Panc1 (cell line): ENCODE measurements at regions not wholly inside any gene's neighbourhood (a gene's known extent, or its start where the extent isn't known, plus 50 kb on each side); places are given as distances from the start of the nearest gene placed in this dataset.

ENCODE experiments used
- ATAC-seq: fragments of 200-7000 bp; cut with Tn5 transposase; 2 replicates; pipeline ENCODE4 v1.9.1; 2020; ENCODE audit warnings: mild to moderate bottlenecking, moderate library complexity
- BruUV-seq: library from RNA; stranded (reverse); fragments of 400-500 nt; replicated peaks from 2 replicates; lab custom pipeline; 2021; lab: Mats Ljungman, UMichigan
- CTCF ChIA-PET: fragments of 300-600 bp; sonication (Branson Sonifier 250); formaldehyde crosslinking; loops from one replicate; lab custom pipeline; 2022; ENCODE audit warnings: antibody characterized with exemption; lab: Charles Lee
- POLR2A ChIA-PET: fragments of 300-600 bp; sonication (Branson Sonifier 250); formaldehyde crosslinking; loops from one replicate; lab custom pipeline; 2022; ENCODE audit warnings: antibody characterized with exemption; lab: Charles Lee
- DNase-seq: peaks from one replicate; pipeline ENCODE4 v3.0.0-alpha.2; 2010; ENCODE audit warnings: low read depth, low spot score
- H3K27ac ChIP-seq: 2 replicates; pipeline ENCODE4 v1.5.1; 2011; ENCODE audit warnings: mild to moderate bottlenecking, low read length, inconsistent platforms
- H3K27me3 ChIP-seq: fragments of 200-500 bp; sonication (Bioruptor generic); 2 replicates; pipeline ENCODE4 v1.6.0; 2014; ENCODE audit warnings: low read length, inconsistent platforms; ENCODE audit not compliant: control insufficient read depth, insufficient read depth
- H3K36me3 ChIP-seq: fragments of 200-500 bp; sonication (Bioruptor generic); 2 replicates; pipeline ENCODE4 v1.5.1; 2014; ENCODE audit warnings: inconsistent platforms, mild to moderate bottlenecking, low read length, moderate library complexity; ENCODE audit not compliant: control insufficient read depth, insufficient read depth
- H3K4me1 ChIP-seq: 2 replicates; pipeline ENCODE4 v1.5.1; 2011; ENCODE audit warnings: inconsistent platforms, mild to moderate bottlenecking, low read length, moderate library complexity; ENCODE audit not compliant: control insufficient read depth, insufficient read depth
- H3K4me3 ChIP-seq, 2 experiments: 2 replicates each; pipeline ENCODE4 v1.5.1; 2011 to 2012; ENCODE audit warnings: low read depth in 2 of 2, low read length in 2 of 2, mild to moderate bottlenecking in 2 of 2, inconsistent platforms in 1 of 2, moderate library complexity in 1 of 2
- H3K9me3 ChIP-seq: fragments of 200-500 bp; sonication (Bioruptor generic); 2 replicates; pipeline ENCODE4 v1.5.1; 2014; ENCODE audit warnings: low read depth, mild to moderate bottlenecking, inconsistent platforms, low read length, moderate library complexity; ENCODE audit not compliant: control insufficient read depth, insufficient read depth
- POLR2AphosphoS5 ChIP-seq: IDR thresholded peaks from 2 replicates; pipeline ENCODE4 v1.6.1; 2012; ENCODE audit warnings: mild to moderate bottlenecking, low read depth, low read length, moderate library complexity
- SIN3A ChIP-seq: IDR thresholded peaks from 2 replicates; pipeline ENCODE4 v1.6.1; 2012; ENCODE audit warnings: low read depth, mild to moderate bottlenecking, low read length, moderate library complexity, borderline replicate concordance; ENCODE audit not compliant: insufficient read depth
- TCF7L2 ChIP-seq: IDR thresholded peaks from 2 replicates; pipeline ENCODE4 v1.6.1; 2011; ENCODE audit warnings: mild to moderate bottlenecking, low read depth, low read length, inconsistent platforms
- in situ Hi-C: cut with HindIII; loops from 2 replicates; pipeline ENCODE4 v1.10.0; 2016; ENCODE audit warnings: low sequenced_read_pairs, low pct_unique_long_range_greater_than_20kb
- intact Hi-C: fragments of 100-400 bp; cut with micrococcal nuclease; formaldehyde crosslinking; loops from one replicate; pipeline ENCODE4 v1.10.0; 2022; ENCODE audit not compliant: unreplicated experiment
- TF ChIP-seq, protein P1 (sequence below), 2 experiments: IDR thresholded peaks; 2 replicates each; pipeline ENCODE4 v1.6.1; 2011 to 2012; ENCODE audit warnings: low read depth in 2 of 2, control low read depth in 1 of 2, low read length in 1 of 2, mild to moderate bottlenecking in 1 of 2, moderate library complexity in 1 of 2; ENCODE audit not compliant: insufficient read depth in 1 of 2
- TF ChIP-seq, protein P2 (sequence below): fragments of 450-650 bp; IDR thresholded peaks from 2 replicates; pipeline ENCODE4 v1.5.1; 2017; ENCODE audit warnings: mild to moderate bottlenecking

DNA sequence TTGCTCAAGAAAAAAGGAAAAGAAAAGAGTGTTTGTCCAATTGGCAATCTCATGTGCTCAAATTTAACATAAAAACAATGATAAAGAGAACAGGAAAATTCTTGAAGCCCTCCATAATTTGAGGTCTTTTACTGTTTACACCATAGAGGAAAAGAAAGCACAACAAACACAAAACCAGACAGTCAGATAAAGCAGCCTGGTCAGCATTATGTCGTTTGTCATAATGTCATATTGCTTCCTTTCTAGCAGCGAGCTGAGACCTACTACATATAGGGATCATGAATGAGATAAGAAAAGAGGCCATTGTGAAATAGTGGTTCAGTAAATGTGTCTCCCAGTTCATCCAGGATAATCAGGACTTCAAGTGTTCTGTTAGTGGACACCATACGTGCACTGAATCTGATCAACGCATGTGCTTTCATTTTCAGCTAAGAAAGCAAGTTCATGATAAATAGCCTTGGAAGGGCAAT, 64.7 kb upstream of the SELENOP start:
- in situ Hi-C loops (no loop called here), intact Hi-C loops (no loop called here)
- DNase-seq (no peak), ATAC-seq (no peak)
- POLR2A ChIA-PET, result interaction anchor here (0.6 kb wide), 1 partner anchor 69 kb away, joined by 4 read pairs; no protein-coding TSS in a partner anchor
- H3K4me3 ChIP-seq, result no peak overlapping the region
- no peak overlapping the region for H3K27ac ChIP-seq
- BruUV-seq, result no TSS peak
- peaks cover 5% of the 10 kb centered on the region; the same call in 1 of the 2 replicates for H3K27me3 ChIP-seq
- no peaks in the 10 kb centered on the region for H3K36me3 ChIP-seq
- TF ChIP-seq, protein P1, sequence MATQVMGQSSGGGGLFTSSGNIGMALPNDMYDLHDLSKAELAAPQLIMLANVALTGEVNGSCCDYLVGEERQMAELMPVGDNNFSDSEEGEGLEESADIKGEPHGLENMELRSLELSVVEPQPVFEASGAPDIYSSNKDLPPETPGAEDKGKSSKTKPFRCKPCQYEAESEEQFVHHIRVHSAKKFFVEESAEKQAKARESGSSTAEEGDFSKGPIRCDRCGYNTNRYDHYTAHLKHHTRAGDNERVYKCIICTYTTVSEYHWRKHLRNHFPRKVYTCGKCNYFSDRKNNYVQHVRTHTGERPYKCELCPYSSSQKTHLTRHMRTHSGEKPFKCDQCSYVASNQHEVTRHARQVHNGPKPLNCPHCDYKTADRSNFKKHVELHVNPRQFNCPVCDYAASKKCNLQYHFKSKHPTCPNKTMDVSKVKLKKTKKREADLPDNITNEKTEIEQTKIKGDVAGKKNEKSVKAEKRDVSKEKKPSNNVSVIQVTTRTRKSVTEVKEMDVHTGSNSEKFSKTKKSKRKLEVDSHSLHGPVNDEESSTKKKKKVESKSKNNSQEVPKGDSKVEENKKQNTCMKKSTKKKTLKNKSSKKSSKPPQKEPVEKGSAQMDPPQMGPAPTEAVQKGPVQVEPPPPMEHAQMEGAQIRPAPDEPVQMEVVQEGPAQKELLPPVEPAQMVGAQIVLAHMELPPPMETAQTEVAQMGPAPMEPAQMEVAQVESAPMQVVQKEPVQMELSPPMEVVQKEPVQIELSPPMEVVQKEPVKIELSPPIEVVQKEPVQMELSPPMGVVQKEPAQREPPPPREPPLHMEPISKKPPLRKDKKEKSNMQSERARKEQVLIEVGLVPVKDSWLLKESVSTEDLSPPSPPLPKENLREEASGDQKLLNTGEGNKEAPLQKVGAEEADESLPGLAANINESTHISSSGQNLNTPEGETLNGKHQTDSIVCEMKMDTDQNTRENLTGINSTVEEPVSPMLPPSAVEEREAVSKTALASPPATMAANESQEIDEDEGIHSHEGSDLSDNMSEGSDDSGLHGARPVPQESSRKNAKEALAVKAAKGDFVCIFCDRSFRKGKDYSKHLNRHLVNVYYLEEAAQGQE (IDR thresholded peaks at IDR 0.05; ENCODE audit: insufficient read depth in 1 of 2, low read depth in 2 of 2, low read length in 1 of 2), result no peak
- TF ChIP-seq POLR2AphosphoS5 (no peak), TCF7L2 (no peak), SIN3A (no peak)
- TF ChIP-seq, protein P2, sequence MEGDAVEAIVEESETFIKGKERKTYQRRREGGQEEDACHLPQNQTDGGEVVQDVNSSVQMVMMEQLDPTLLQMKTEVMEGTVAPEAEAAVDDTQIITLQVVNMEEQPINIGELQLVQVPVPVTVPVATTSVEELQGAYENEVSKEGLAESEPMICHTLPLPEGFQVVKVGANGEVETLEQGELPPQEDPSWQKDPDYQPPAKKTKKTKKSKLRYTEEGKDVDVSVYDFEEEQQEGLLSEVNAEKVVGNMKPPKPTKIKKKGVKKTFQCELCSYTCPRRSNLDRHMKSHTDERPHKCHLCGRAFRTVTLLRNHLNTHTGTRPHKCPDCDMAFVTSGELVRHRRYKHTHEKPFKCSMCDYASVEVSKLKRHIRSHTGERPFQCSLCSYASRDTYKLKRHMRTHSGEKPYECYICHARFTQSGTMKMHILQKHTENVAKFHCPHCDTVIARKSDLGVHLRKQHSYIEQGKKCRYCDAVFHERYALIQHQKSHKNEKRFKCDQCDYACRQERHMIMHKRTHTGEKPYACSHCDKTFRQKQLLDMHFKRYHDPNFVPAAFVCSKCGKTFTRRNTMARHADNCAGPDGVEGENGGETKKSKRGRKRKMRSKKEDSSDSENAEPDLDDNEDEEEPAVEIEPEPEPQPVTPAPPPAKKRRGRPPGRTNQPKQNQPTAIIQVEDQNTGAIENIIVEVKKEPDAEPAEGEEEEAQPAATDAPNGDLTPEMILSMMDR, result no peak
- H3K4me1 ChIP-seq, result no peaks in the 10 kb centered on the region
- no peaks in the 10 kb centered on the region for H3K9me3 ChIP-seq
- CTCF ChIA-PET, result interaction anchor here (0.6 kb wide), 1 partner anchor 63 kb away, joined by 3 read pairs; no protein-coding TSS in a partner anchor

DNA sequence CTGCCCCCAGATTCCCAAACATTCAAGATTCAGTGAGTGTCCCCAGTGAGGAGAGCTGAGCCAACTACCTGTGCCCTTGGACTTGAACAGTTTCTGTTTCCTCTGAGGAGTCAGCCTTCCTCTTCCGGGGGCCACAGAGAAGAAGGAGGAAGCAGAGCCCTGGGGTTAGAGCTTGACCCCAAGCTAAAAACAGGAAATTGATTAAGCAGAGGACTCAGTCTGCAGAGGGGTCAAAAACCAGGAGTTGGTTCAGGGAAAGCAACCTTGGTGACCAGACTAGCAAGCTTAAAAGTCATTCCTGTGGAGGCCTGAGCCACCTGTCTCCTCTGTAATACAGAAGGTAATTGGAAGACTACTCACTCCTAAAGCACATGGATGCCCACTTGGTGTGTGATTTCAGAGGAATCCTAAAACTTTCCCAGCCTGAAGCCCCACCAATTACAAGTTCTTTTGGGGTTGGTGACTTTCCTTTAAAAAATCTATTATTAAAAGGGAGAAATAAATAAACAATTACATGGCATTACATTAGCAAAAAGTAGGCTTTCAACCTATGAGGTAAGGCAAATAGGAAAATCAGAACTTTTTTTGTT, 64.2 kb upstream of the SELENOP start:
- TF ChIP-seq, protein P2, result no peak
- TF ChIP-seq TCF7L2 (no peak), SIN3A (no peak), POLR2AphosphoS5 (no peak)
- TF ChIP-seq, protein P1 (IDR thresholded peaks at IDR 0.05; ENCODE audit: insufficient read depth in 1 of 2, low read depth in 2 of 2, low read length in 1 of 2), result no peak
- BruUV-seq, result no TSS peak
- Histone ChIP-seq H3K9me3 (no peaks in the 10 kb centered on the region), H3K36me3 (no peaks in the 10 kb centered on the region), H3K27me3 (peaks cover 5% of the 10 kb centered on the region; the same call in 1 of the 2 replicates), H3K4me1 (no peaks in the 10 kb centered on the region), H3K27ac (no peak overlapping the region), H3K4me3 (no peak overlapping the region)
- no peak for ATAC-seq
- ChIA-PET CTCF (no interaction called here), POLR2A (no interaction called here)
- DNase-seq, result no peak
- intact Hi-C loops (no loop called here), in situ Hi-C loops (no loop called here)
